Esophagus squamous epithelium (tissue), 4 donors: ENCODE measurements at regions not wholly inside any gene's neighbourhood (a gene's known extent, or its start where the extent isn't known, plus 50 kb on each side); places are given as distances from the start of the nearest gene placed in this dataset.

Experiments used
- CTCF ChIP-seq, 6 experiments: fragments of 450-650 bp in 4 of 6; fragments of 200-600 bp in 2 of 6; sonication (generic) in 2 of 6; IDR thresholded peaks; one replicate each; pipeline ENCODE4 v1.5.1; 2016 to 2019; ENCODE audit warnings: antibody characterized with exemption in 6 of 6, mild to moderate bottlenecking in 4 of 6, moderate library complexity in 4 of 6
- POLR2A ChIP-seq, 4 donors: fragments of 450-650 bp; IDR thresholded peaks; one replicate each; pipeline ENCODE4 v1.6.1; 2017; ENCODE audit warnings: antibody characterized with exemption in 4 of 4, mild to moderate bottlenecking in 4 of 4, moderate library complexity in 3 of 4

DNA sequence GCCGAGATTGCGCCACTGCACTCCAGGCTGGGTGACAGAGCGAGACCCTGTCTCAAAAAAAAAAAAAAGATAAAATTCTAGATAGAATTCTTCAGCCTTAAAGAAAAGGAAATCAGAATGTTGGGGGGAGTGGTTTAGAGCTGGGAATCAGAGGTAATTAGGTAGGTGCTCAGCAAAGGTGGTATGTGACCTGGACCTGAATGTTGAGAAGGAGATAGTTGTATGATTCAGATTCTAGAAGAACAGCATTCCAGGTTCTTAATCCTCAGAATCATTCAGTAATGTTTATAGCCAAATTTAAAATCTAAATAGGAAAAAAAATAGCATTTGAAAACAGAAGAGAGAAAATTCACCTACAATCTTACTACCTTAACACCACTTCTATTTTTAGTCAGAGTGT lies 71.3 kb upstream of the UBE2E1 start:
- TF ChIP-seq CTCF (IDR thresholded peaks at IDR 0.05) (no peak), POLR2A (IDR thresholded peaks at IDR 0.05) (no peak)
